A673 (cell line): ENCODE measurements at regions not wholly inside any gene's neighbourhood (a gene's known extent, or its start where the extent isn't known, plus 50 kb on each side); places are given as distances from the start of the nearest gene placed in this dataset.

Source experiments
- EZH2 ChIP-seq: fragments of 200-600 bp; sonication (generic); IDR thresholded peaks from 2 replicates; pipeline ENCODE4 v1.6.1; 2017; ENCODE audit warnings: borderline replicate concordance, low read depth, mild to moderate bottlenecking, mixed read lengths, antibody characterized with exemption, low read length; ENCODE audit not compliant: poor library complexity, severe bottlenecking
- TF ChIP-seq, protein P1 (sequence below): fragments of 300-800, 200-600 bp; sonication (generic); conservative IDR thresholded peaks from 2 replicates; pipeline ENCODE4 v1.5.1; 2017; ENCODE audit warnings: low read depth, mild to moderate bottlenecking, antibody characterized with exemption, low read length, moderate library complexity, mixed read lengths

DNA sequence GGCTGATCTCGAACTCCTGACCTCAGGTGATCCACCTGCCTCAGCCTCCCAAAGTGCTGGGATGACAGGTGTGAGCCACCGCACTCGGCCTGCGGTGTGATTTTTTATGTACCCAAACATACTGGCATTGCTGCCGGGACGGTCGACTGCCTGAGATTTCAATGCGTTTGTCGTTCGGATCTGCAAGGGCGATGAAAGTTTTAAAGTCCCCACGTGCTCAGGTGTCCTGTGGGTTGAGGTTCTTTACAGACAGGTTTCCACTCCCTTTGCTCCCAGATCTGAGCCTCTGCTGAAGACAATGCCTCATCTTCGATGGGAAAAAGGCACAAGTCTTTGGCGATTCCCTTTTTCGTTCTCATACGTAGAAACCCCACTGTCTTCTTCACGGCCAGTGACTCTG is 78.1 kb upstream of the SHOX start:
- TF ChIP-seq, protein P1, sequence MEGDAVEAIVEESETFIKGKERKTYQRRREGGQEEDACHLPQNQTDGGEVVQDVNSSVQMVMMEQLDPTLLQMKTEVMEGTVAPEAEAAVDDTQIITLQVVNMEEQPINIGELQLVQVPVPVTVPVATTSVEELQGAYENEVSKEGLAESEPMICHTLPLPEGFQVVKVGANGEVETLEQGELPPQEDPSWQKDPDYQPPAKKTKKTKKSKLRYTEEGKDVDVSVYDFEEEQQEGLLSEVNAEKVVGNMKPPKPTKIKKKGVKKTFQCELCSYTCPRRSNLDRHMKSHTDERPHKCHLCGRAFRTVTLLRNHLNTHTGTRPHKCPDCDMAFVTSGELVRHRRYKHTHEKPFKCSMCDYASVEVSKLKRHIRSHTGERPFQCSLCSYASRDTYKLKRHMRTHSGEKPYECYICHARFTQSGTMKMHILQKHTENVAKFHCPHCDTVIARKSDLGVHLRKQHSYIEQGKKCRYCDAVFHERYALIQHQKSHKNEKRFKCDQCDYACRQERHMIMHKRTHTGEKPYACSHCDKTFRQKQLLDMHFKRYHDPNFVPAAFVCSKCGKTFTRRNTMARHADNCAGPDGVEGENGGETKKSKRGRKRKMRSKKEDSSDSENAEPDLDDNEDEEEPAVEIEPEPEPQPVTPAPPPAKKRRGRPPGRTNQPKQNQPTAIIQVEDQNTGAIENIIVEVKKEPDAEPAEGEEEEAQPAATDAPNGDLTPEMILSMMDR: no peak
- TF ChIP-seq EZH2: no peak
